SU-DHL-6 (cell line): ENCODE measurements at regions not wholly inside any gene's neighbourhood (a gene's known extent, or its start where the extent isn't known, plus 50 kb on each side); places are given as distances from the start of the nearest gene placed in this dataset.

ENCODE experiments used
- CTCF ChIP-seq: fragments of 200-600 bp; sonication (generic); IDR thresholded peaks from one replicate; pipeline ENCODE4 v1.5.1; 2017; ENCODE audit warnings: antibody characterized with exemption, mild to moderate bottlenecking, low read length, moderate library complexity; ENCODE audit not compliant: insufficient read depth, poor library complexity, severe bottlenecking
- EZH2phosphoT487 ChIP-seq: fragments of 200-600 bp; sonication (generic), shearing (Covaris generic); conservative IDR thresholded peaks from 2 replicates; pipeline ENCODE4 v1.6.1; 2018; ENCODE audit warnings: mild to moderate bottlenecking, antibody characterized with exemption, low read length, moderate library complexity, mixed read lengths

- no peak for TF ChIP-seq EZH2phosphoT487
- no peak for TF ChIP-seq CTCF
These were observed 100.2 kb upstream of the IPO9 start for GRCh38 chr1:201728731-201729130.
